ENCODE measurements at regions not wholly inside any gene's neighbourhood (a gene's known extent, or its start where the extent isn't known, plus 50 kb on each side); places are given as distances from the start of the nearest gene placed in this dataset.

- Histone ChIP-seq H4K20me1 (ENCODE audit: insufficient read depth) (no peaks in the 10 kb centered on the region), H3K9me3 (ENCODE audit: insufficient read depth, low read depth) (no peaks in the 10 kb centered on the region), H3K9me2 (ENCODE audit: insufficient read depth) (no peaks in the 10 kb centered on the region), H3K27ac (no peak overlapping the region), H2AFZ (no peak overlapping the region), H3K4me3 (no peak overlapping the region), H3K79me2 (ENCODE audit: low read depth) (no peaks in the 10 kb centered on the region), H3K36me3 (ENCODE audit: low read depth) (no peaks in the 10 kb centered on the region), H3K4me1 (replicated peaks; ENCODE audit: insufficient read depth) (no peaks in the 10 kb centered on the region), H3F3A (ENCODE audit: insufficient read depth, low read depth) (no peaks in the 10 kb centered on the region), H3K4me2 (no peak overlapping the region), H3K27me3 (ENCODE audit: insufficient read depth, low read depth) (no peaks in the 10 kb centered on the region)
- DNase-seq, result no peak
- intact Hi-C loops (cut with micrococcal nuclease; ENCODE audit: unreplicated experiment), result no loop called here
- TF ChIP-seq EZH2 (IDR thresholded peaks at IDR 0.05; ENCODE audit: low read depth), result no peak
- TF ChIP-seq, protein P1, sequence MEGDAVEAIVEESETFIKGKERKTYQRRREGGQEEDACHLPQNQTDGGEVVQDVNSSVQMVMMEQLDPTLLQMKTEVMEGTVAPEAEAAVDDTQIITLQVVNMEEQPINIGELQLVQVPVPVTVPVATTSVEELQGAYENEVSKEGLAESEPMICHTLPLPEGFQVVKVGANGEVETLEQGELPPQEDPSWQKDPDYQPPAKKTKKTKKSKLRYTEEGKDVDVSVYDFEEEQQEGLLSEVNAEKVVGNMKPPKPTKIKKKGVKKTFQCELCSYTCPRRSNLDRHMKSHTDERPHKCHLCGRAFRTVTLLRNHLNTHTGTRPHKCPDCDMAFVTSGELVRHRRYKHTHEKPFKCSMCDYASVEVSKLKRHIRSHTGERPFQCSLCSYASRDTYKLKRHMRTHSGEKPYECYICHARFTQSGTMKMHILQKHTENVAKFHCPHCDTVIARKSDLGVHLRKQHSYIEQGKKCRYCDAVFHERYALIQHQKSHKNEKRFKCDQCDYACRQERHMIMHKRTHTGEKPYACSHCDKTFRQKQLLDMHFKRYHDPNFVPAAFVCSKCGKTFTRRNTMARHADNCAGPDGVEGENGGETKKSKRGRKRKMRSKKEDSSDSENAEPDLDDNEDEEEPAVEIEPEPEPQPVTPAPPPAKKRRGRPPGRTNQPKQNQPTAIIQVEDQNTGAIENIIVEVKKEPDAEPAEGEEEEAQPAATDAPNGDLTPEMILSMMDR (conservative IDR thresholded peaks at IDR 0.05), result no peak
- no TSS peak for BruUV-seq (replicated peaks)
- ChIA-PET POLR2A (ENCODE audit: unreplicated experiment) (interaction anchor here (0.5 kb wide), 1 partner anchor 12 kb away, joined by 16 read pairs; no protein-coding TSS in a partner anchor), CTCF (no interaction called here)
These were observed 365.5 kb downstream of the SHANK2 start for GRCh38 chr11:70886676-70887541.

GRCh38 chr11:70887542-70887827, 364.9 kb downstream of the SHANK2 start:
- ChIA-PET CTCF (no interaction called here), POLR2A (ENCODE audit: unreplicated experiment) (interaction anchor here (0.5 kb wide), 1 partner anchor 13 kb away, joined by 16 read pairs; no protein-coding TSS in a partner anchor)
- BruUV-seq (replicated peaks), result no TSS peak
- no peaks in the 10 kb centered on the region for H3K9me2 ChIP-seq (ENCODE audit: insufficient read depth)
- H3K27ac ChIP-seq, result no peak overlapping the region
- no peaks in the 10 kb centered on the region for H3K79me2 ChIP-seq (ENCODE audit: low read depth)
- TF ChIP-seq EZH2 (IDR thresholded peaks at IDR 0.05; ENCODE audit: low read depth), result no peak
- TF ChIP-seq, protein P1 (conservative IDR thresholded peaks at IDR 0.05), result no peak
- no peaks in the 10 kb centered on the region for H3K27me3 ChIP-seq (ENCODE audit: insufficient read depth, low read depth)
- no peaks in the 10 kb centered on the region for H3K36me3 ChIP-seq (ENCODE audit: low read depth)
- H4K20me1 ChIP-seq (ENCODE audit: insufficient read depth), result no peaks in the 10 kb centered on the region
- H2AFZ ChIP-seq, result no peak overlapping the region
- H3F3A ChIP-seq (ENCODE audit: insufficient read depth, low read depth), result no peaks in the 10 kb centered on the region
- no peaks in the 10 kb centered on the region for H3K4me1 ChIP-seq (replicated peaks; ENCODE audit: insufficient read depth)
- intact Hi-C loops (cut with micrococcal nuclease; ENCODE audit: unreplicated experiment), result no loop called here
- no peak overlapping the region for H3K4me3 ChIP-seq
- no peaks in the 10 kb centered on the region for H3K9me3 ChIP-seq (ENCODE audit: insufficient read depth, low read depth)
- no peak for DNase-seq
- no peak overlapping the region for H3K4me2 ChIP-seq

- Histone ChIP-seq H3K4me2 (no peak overlapping the region), H3K4me1 (replicated peaks; ENCODE audit: insufficient read depth) (no peaks in the 10 kb centered on the region), H3K9me3 (ENCODE audit: insufficient read depth, low read depth) (no peaks in the 10 kb centered on the region), H3F3A (ENCODE audit: insufficient read depth, low read depth) (no peaks in the 10 kb centered on the region), H3K36me3 (ENCODE audit: low read depth) (no peaks in the 10 kb centered on the region), H2AFZ (no peak overlapping the region), H4K20me1 (ENCODE audit: insufficient read depth) (no peaks in the 10 kb centered on the region), H3K27ac (no peak overlapping the region), H3K4me3 (no peak overlapping the region), H3K9me2 (ENCODE audit: insufficient read depth) (no peaks in the 10 kb centered on the region), H3K79me2 (ENCODE audit: low read depth) (no peaks in the 10 kb centered on the region), H3K27me3 (ENCODE audit: insufficient read depth, low read depth) (no peaks in the 10 kb centered on the region)
- ChIA-PET POLR2A (ENCODE audit: unreplicated experiment) (no interaction called here), CTCF (no interaction called here)
- TF ChIP-seq, protein P1 (conservative IDR thresholded peaks at IDR 0.05), result no peak
- no peak for TF ChIP-seq EZH2 (IDR thresholded peaks at IDR 0.05; ENCODE audit: low read depth)
- intact Hi-C loops (cut with micrococcal nuclease; ENCODE audit: unreplicated experiment), result no loop called here
- DNase-seq, result no peak
- no TSS peak for BruUV-seq (replicated peaks)
These were observed 364.3 kb downstream of the SHANK2 start for GRCh38 chr11:70888061-70888460.
